ENCODE measurements at regions not wholly inside any gene's neighbourhood (a gene's known extent, or its start where the extent isn't known, plus 50 kb on each side); places are given as distances from the start of the nearest gene placed in this dataset.

GRCh38 chr4:31126881-31127398 is 406.8 kb downstream of the PCDH7 start:
- H3K9me3 ChIP-seq = no peaks in the 10 kb centered on the region
- no peaks in the 10 kb centered on the region for H3K36me3 ChIP-seq
- no peak overlapping the region for H3K4me3 ChIP-seq
- intact Hi-C loops (cut with DNase I) = no loop called here
- TF ChIP-seq EP300 (IDR thresholded peaks at IDR 0.05) (no peak), POLR2A (IDR thresholded peaks at IDR 0.05; ENCODE audit: low read depth) (no peak), POLR2AphosphoS5 (IDR thresholded peaks at IDR 0.05) (no peak), CTCF (IDR thresholded peaks at IDR 0.05) (no peak)
- no peak for DNase-seq (ENCODE audit: extremely low spot score)
- WGBS = 94% methylated on average over 5 of the region's 5 CpGs
- no peak overlapping the region for H3K27ac ChIP-seq (replicated peaks in 1 of 4)
- no peaks in the 10 kb centered on the region for H3K27me3 ChIP-seq
- no peaks in the 10 kb centered on the region for H3K4me1 ChIP-seq

GRCh38 chr4:31130930-31131329 is 410.8 kb downstream of the PCDH7 start:
- no peak for DNase-seq (ENCODE audit: extremely low spot score)
- intact Hi-C loops (cut with DNase I) = no loop called here
- Histone ChIP-seq H3K4me1 (peaks cover 0 to 9% (median 0%) of the 10 kb centered on the region in 4 donors), H3K27ac (replicated peaks in 1 of 4) (no peak overlapping the region), H3K27me3 (no peaks in the 10 kb centered on the region), H3K4me3 (no peak overlapping the region), H3K36me3 (no peaks in the 10 kb centered on the region), H3K9me3 (no peaks in the 10 kb centered on the region)
- WGBS = 82% methylated on average over 3 of the region's 3 CpGs
- TF ChIP-seq POLR2A (IDR thresholded peaks at IDR 0.05; ENCODE audit: low read depth) (no peak), POLR2AphosphoS5 (IDR thresholded peaks at IDR 0.05) (no peak)

GRCh38 chr4:31134720-31135119 is 414.6 kb downstream of the PCDH7 start:
- H3K9me3 ChIP-seq = no peaks in the 10 kb centered on the region
- H3K4me1 ChIP-seq = peaks cover 0 to 9% (median 0%) of the 10 kb centered on the region in 4 donors
- no peak for DNase-seq (ENCODE audit: extremely low spot score)
- no peak overlapping the region for H3K4me3 ChIP-seq
- no peaks in the 10 kb centered on the region for H3K36me3 ChIP-seq
- intact Hi-C loops (cut with DNase I) = no loop called here
- TF ChIP-seq POLR2A (IDR thresholded peaks at IDR 0.05; ENCODE audit: low read depth) (no peak), EP300 (IDR thresholded peaks at IDR 0.05) (no peak), CTCF (IDR thresholded peaks at IDR 0.05) (no peak), POLR2AphosphoS5 (IDR thresholded peaks at IDR 0.05) (no peak)
- H3K27ac ChIP-seq (replicated peaks in 1 of 4) = no peak overlapping the region
- no peaks in the 10 kb centered on the region for H3K27me3 ChIP-seq
- 100% methylated on average over 1 of the region's 1 CpG for WGBS

GRCh38 chr4:31139767-31140166 is 419.6 kb downstream of the PCDH7 start:
- no peak overlapping the region for H3K4me3 ChIP-seq
- H3K9me3 ChIP-seq = no peaks in the 10 kb centered on the region
- peaks cover 0 to 5% (median 0%) of the 10 kb centered on the region in 4 donors for H3K4me1 ChIP-seq
- H3K36me3 ChIP-seq = peaks cover 0 to 23% (median 13%) of the 10 kb centered on the region in 4 donors
- intact Hi-C loops (cut with DNase I) = no loop called here
- TF ChIP-seq EP300 (IDR thresholded peaks at IDR 0.05) (no peak), POLR2AphosphoS5 (IDR thresholded peaks at IDR 0.05) (no peak), CTCF (IDR thresholded peaks at IDR 0.05) (no peak)
- H3K27me3 ChIP-seq = no peaks in the 10 kb centered on the region
- 80% methylated on average over 1 of the region's 1 CpG for WGBS
- no peak overlapping the region for H3K27ac ChIP-seq (replicated peaks in 1 of 4)
- no peak for DNase-seq (ENCODE audit: extremely low spot score)

GRCh38 chr4:31141095-31141831 is 421.1 kb downstream of the PCDH7 start:
- TF ChIP-seq CTCF (IDR thresholded peaks at IDR 0.05) = no peak
- TF ChIP-seq POLR2A (IDR thresholded peaks at IDR 0.05; ENCODE audit: low read depth) = no peak
- TF ChIP-seq POLR2AphosphoS5 (IDR thresholded peaks at IDR 0.05) = no peak
- TF ChIP-seq EP300 (IDR thresholded peaks at IDR 0.05) = no peak
- Histone ChIP-seq H3K4me3 (no peak overlapping the region), H3K9me3 (no peaks in the 10 kb centered on the region), H3K36me3 (peaks cover 0 to 23% (median 13%) of the 10 kb centered on the region in 4 donors), H3K4me1 (no peaks in the 10 kb centered on the region), H3K27ac (replicated peaks in 1 of 4) (no peak overlapping the region), H3K27me3 (no peaks in the 10 kb centered on the region)
- intact Hi-C loops (cut with DNase I) = no loop called here
- WGBS = 64% methylated on average over 4 of the region's 4 CpGs
- no peak for DNase-seq (ENCODE audit: extremely low spot score)
